Lower leg skin (tissue), 3 donors: ENCODE measurements at regions not wholly inside any gene's neighbourhood (a gene's known extent, or its start where the extent isn't known, plus 50 kb on each side); places are given as distances from the start of the nearest gene placed in this dataset.

ENCODE experiments used
- CTCF ChIP-seq, 3 donors: fragments of 450-650 bp; IDR thresholded peaks; one replicate each; pipeline ENCODE4 v1.5.1; 2016; ENCODE audit warnings: antibody characterized with exemption in 3 of 3, mild to moderate bottlenecking in 3 of 3, moderate library complexity in 2 of 3
- POLR2A ChIP-seq, 2 donors: fragments of 450-650 bp; IDR thresholded peaks; one replicate each; pipeline ENCODE4 v1.6.1; 2016 to 2017; ENCODE audit warnings: antibody characterized with exemption in 2 of 2, mild to moderate bottlenecking in 1 of 2, moderate library complexity in 1 of 2

- TF ChIP-seq CTCF (IDR thresholded peaks at IDR 0.05) (no peak), POLR2A (IDR thresholded peaks at IDR 0.05) (no peak)
These were observed 54.8 kb upstream of the DLK1 start for GRCh38 chr14:100671906-100672305.
